ENCODE measurements at regions not wholly inside any gene's neighbourhood (a gene's known extent, or its start where the extent isn't known, plus 50 kb on each side); places are given as distances from the start of the nearest gene placed in this dataset.

GRCh38 chr22:49660321-49660720 is 167.4 kb downstream of the BRD1 start:
- TF ChIP-seq ZFP30 (CRISPR knock-in tag; IDR thresholded peaks at IDR 0.05) (no peak), ZC3H10 (CRISPR knock-in tag; IDR thresholded peaks at IDR 0.05) (no peak), ISL1 (CRISPR knock-in tag; IDR thresholded peaks at IDR 0.05) (no peak), SNAI2 (CRISPR knock-in tag; IDR thresholded peaks at IDR 0.05) (no peak), PATZ1 (CRISPR knock-in tag; IDR thresholded peaks at IDR 0.05; ENCODE audit: borderline replicate concordance) (no peak), ZFP3 (CRISPR knock-in tag; IDR thresholded peaks at IDR 0.05) (no peak), ESRRG (CRISPR knock-in tag; IDR thresholded peaks at IDR 0.05) (no peak), GLIS3 (CRISPR knock-in tag; IDR thresholded peaks at IDR 0.05) (no peak), CSDC2 (CRISPR knock-in tag; IDR thresholded peaks at IDR 0.05) (no peak), POU6F1 (CRISPR knock-in tag; IDR thresholded peaks at IDR 0.05; ENCODE audit: borderline replicate concordance, low read depth) (no peak), RARB (CRISPR knock-in tag; IDR thresholded peaks at IDR 0.05) (no peak), ZNF70 (CRISPR knock-in tag; IDR thresholded peaks at IDR 0.05) (no peak), ZNF565 (CRISPR knock-in tag; conservative IDR thresholded peaks at IDR 0.05; ENCODE audit: low read depth) (no peak), PPARA (CRISPR knock-in tag; IDR thresholded peaks at IDR 0.05; ENCODE audit: borderline replicate concordance) (no peak)
- ATAC-seq: no peak

GRCh38 chr22:49659924-49660315 is 167.8 kb downstream of the BRD1 start:
- no peak for TF ChIP-seq OSR1 (CRISPR knock-in tag; IDR thresholded peaks at IDR 0.05)
- TF ChIP-seq TCF4 (CRISPR knock-in tag; IDR thresholded peaks at IDR 0.05; ENCODE audit: borderline replicate concordance): no peak
- TF ChIP-seq BACH2 (CRISPR knock-in tag; IDR thresholded peaks at IDR 0.05; ENCODE audit: borderline replicate concordance): no peak
- TF ChIP-seq GLIS3 (CRISPR knock-in tag; IDR thresholded peaks at IDR 0.05): no peak
- no peak for TF ChIP-seq RARB (CRISPR knock-in tag; IDR thresholded peaks at IDR 0.05)
- TF ChIP-seq ARNTL (CRISPR knock-in tag; IDR thresholded peaks at IDR 0.05; ENCODE audit: borderline replicate concordance, low read depth): no peak
- no peak for TF ChIP-seq ZNF8 (CRISPR knock-in tag; IDR thresholded peaks at IDR 0.05)
- TF ChIP-seq TOX (CRISPR knock-in tag; IDR thresholded peaks at IDR 0.05; ENCODE audit: borderline replicate concordance): no peak
- no peak for TF ChIP-seq SNAI2 (CRISPR knock-in tag; IDR thresholded peaks at IDR 0.05)
- TF ChIP-seq ESRRG (CRISPR knock-in tag; IDR thresholded peaks at IDR 0.05): no peak
- no peak for TF ChIP-seq PATZ1 (CRISPR knock-in tag; IDR thresholded peaks at IDR 0.05; ENCODE audit: borderline replicate concordance)
- no peak for TF ChIP-seq POU6F1 (CRISPR knock-in tag; IDR thresholded peaks at IDR 0.05; ENCODE audit: borderline replicate concordance, low read depth)
- no peak for TF ChIP-seq ZC3H10 (CRISPR knock-in tag; IDR thresholded peaks at IDR 0.05)
- TF ChIP-seq TSHZ2 (CRISPR knock-in tag; IDR thresholded peaks at IDR 0.05): no peak
- no peak for TF ChIP-seq CSDC2 (CRISPR knock-in tag; IDR thresholded peaks at IDR 0.05)
- TF ChIP-seq ZFP3 (CRISPR knock-in tag; IDR thresholded peaks at IDR 0.05): no peak

More at GRCh38 chr22:49659924-49660315, 167.8 kb downstream of the BRD1 start:
- no peak for ATAC-seq

Data from SK-N-SH treated with all-trans-retinoic acid at 6 μM for 48 hours (cell line).